ENCODE measurements at regions not wholly inside any gene's neighbourhood (a gene's known extent, or its start where the extent isn't known, plus 50 kb on each side); places are given as distances from the start of the nearest gene placed in this dataset.
"Not testable (repeated sequence)": the region's sequence is repeated elsewhere in the genome, so short reads cannot be mapped to it uniquely, and the experiment has no call there.

- not testable (repeated sequence) for H3K4me2 ChIP-seq (ENCODE audit: low read length); H3K9ac ChIP-seq (ENCODE audit: low read depth, low read length); H3K4me3 ChIP-seq (ENCODE audit: low read length); H3K9me3 ChIP-seq (replicated peaks; ENCODE audit: low read length); H3K4me1 ChIP-seq (ENCODE audit: control insufficient read depth, insufficient read depth, low read length); H3K36me3 ChIP-seq (ENCODE audit: insufficient read depth, low read length)
- H3K27me3 ChIP-seq (ENCODE audit: control insufficient read depth, insufficient read depth, low read length), result peaks cover 42% of the 10 kb centered on the region
Observed at GRCh38 chr11:45739071-45739470, 65.9 kb upstream of the SLC35C1 start.

DNA sequence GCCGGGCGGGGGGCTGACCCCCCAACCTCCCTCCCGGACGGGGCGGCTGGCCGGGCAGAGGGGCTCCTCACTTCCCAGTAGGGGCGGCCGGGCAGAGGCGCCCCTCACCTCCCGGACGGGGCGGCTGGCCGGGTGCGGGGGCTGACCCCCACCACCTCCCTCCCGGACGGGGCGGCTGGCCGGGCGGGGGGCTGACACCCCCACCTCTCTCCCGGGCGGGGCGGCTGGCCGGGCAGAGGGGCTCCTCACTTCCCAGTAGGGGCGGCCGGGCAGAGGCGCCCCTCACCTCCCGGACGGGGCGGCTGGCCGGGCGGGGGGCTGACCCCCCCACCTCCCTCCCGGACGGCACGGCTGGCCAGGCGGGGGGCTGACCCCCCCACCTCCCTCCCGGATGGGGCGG, 66.8 kb upstream of the SLC35C1 start:
- H3K36me3 ChIP-seq (ENCODE audit: insufficient read depth, low read length); H3K9ac ChIP-seq (ENCODE audit: low read depth, low read length); H3K4me1 ChIP-seq (ENCODE audit: control insufficient read depth, insufficient read depth, low read length); H3K4me3 ChIP-seq (ENCODE audit: low read length); H3K9me3 ChIP-seq (replicated peaks; ENCODE audit: low read length); H3K4me2 ChIP-seq (ENCODE audit: low read length): not testable (repeated sequence)
- H3K27me3 ChIP-seq (ENCODE audit: control insufficient read depth, insufficient read depth, low read length), result peaks cover 42% of the 10 kb centered on the region

GRCh38 chr11:45737056-45737455, 67.9 kb upstream of the SLC35C1 start:
- Histone ChIP-seq H3K4me2 (ENCODE audit: low read length) (no peak overlapping the region), H3K9me3 (replicated peaks; ENCODE audit: low read length) (no peaks in the 10 kb centered on the region), H3K9ac (ENCODE audit: low read depth, low read length) (no peak overlapping the region), H3K4me1 (ENCODE audit: control insufficient read depth, insufficient read depth, low read length) (no peaks in the 10 kb centered on the region), H3K4me3 (ENCODE audit: low read length) (no peak overlapping the region), H3K36me3 (ENCODE audit: insufficient read depth, low read length) (no peaks in the 10 kb centered on the region), H3K27me3 (ENCODE audit: control insufficient read depth, insufficient read depth, low read length) (peaks cover 35% of the 10 kb centered on the region)

DNA sequence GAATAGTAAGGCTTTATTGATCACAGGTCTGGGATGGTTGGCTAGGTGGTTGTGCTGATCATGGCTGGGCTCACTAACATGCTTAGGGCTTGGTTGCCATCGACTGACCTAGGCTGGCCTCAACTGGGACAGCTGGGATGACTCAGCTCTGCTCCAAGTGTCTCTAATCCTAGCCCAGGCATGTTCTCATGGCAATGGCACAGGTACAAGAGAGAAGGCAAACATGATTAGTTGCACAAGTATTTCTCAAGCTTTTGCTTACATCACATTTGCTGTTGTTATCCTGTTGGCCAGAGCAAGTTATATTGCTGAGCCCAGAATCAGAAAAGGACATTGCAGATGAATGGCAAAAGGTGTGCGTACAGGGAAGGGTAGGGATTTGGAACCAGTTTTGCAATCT, 68.5 kb upstream of the SLC35C1 start:
- H3K4me3 ChIP-seq (ENCODE audit: low read length), result no peak overlapping the region
- H3K4me1 ChIP-seq (ENCODE audit: control insufficient read depth, insufficient read depth, low read length), result no peaks in the 10 kb centered on the region
- peaks cover 31% of the 10 kb centered on the region for H3K27me3 ChIP-seq (ENCODE audit: control insufficient read depth, insufficient read depth, low read length)
- H3K4me2 ChIP-seq (ENCODE audit: low read length), result no peak overlapping the region
- H3K9ac ChIP-seq (ENCODE audit: low read depth, low read length), result no peak overlapping the region
- no peaks in the 10 kb centered on the region for H3K9me3 ChIP-seq (replicated peaks; ENCODE audit: low read length)
- H3K36me3 ChIP-seq (ENCODE audit: insufficient read depth, low read length), result no peaks in the 10 kb centered on the region

GRCh38 chr11:45733176-45733575, 67.8 kb upstream of the CHST1 start:
- Histone ChIP-seq H3K4me2 (ENCODE audit: low read length) (no peak overlapping the region), H3K27me3 (ENCODE audit: control insufficient read depth, insufficient read depth, low read length) (peaks cover 18% of the 10 kb centered on the region), H3K4me1 (ENCODE audit: control insufficient read depth, insufficient read depth, low read length) (no peaks in the 10 kb centered on the region), H3K9me3 (replicated peaks; ENCODE audit: low read length) (no peaks in the 10 kb centered on the region), H3K4me3 (ENCODE audit: low read length) (no peak overlapping the region), H3K36me3 (ENCODE audit: insufficient read depth, low read length) (no peaks in the 10 kb centered on the region), H3K9ac (ENCODE audit: low read depth, low read length) (no peak overlapping the region)

DNA sequence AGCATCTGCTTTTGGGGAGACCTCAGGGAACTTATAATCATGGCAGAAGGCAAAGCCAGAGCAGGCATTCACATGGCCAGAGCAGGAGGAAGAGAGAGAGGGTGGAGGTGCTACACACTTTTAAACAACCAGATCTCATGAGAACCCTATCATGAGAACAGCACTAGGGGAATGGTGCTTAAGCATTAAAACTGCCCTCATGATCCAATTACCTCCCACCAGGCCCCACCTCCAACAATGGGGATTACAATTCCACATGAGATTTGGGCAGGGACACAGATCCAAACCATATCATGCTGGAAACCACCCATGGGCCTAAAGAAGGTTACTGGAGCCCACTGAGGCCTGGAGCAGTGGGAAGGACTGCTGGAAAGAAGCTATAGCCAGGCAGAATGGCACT, 66.9 kb upstream of the CHST1 start:
- Histone ChIP-seq H3K9me3 (replicated peaks; ENCODE audit: low read length) (no peaks in the 10 kb centered on the region), H3K4me3 (ENCODE audit: low read length) (no peak overlapping the region), H3K36me3 (ENCODE audit: insufficient read depth, low read length) (no peaks in the 10 kb centered on the region), H3K9ac (ENCODE audit: low read depth, low read length) (no peak overlapping the region), H3K27me3 (ENCODE audit: control insufficient read depth, insufficient read depth, low read length) (peaks cover 24% of the 10 kb centered on the region), H3K4me1 (ENCODE audit: control insufficient read depth, insufficient read depth, low read length) (no peaks in the 10 kb centered on the region), H3K4me2 (ENCODE audit: low read length) (no peak overlapping the region)

DNA sequence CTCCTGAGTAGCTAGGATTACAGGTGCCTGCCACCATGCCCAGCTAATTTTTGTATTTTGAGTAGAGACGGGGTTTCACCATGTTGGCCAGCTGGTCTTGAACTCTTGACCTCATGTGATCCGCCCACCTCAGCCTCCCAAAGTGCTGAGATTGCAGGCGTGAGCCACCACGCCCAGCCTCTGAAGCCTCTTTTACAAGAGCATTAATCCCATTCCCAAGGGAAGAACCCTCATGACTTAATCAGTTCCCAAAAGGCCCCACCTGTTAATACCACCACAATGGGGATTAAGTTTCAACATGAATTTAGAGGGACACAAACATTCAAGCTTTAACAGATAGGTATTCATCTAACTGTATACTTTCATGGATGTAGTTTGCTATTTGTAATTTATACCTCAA, 65.7 kb upstream of the CHST1 start:
- H3K9ac ChIP-seq (ENCODE audit: low read depth, low read length); H3K4me2 ChIP-seq (ENCODE audit: low read length); H3K4me3 ChIP-seq (ENCODE audit: low read length); H3K36me3 ChIP-seq (ENCODE audit: insufficient read depth, low read length); H3K9me3 ChIP-seq (replicated peaks; ENCODE audit: low read length); H3K4me1 ChIP-seq (ENCODE audit: control insufficient read depth, insufficient read depth, low read length): not testable (repeated sequence)
- peaks cover 25% of the 10 kb centered on the region for H3K27me3 ChIP-seq (ENCODE audit: control insufficient read depth, insufficient read depth, low read length)

DNA sequence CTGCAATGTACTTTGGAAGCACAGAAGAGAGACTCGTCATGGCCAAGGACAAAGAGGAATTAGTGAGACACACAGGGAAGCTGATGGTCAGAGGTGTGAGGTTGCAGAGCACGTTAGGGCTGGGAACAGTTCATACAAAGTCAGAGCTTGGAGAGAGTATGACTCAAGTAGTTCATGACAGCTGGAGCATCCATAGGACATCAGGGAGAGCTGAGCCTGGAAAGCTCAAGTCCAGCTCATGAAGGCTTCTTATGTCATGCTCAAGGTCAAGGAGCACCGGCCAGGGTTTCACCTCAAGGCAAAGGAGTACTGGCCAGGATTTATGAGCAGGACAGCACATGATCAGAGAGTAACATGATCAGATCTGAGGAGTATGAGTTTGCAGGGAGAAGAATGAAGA, 64.6 kb upstream of the CHST1 start:
- no peaks in the 10 kb centered on the region for H3K9me3 ChIP-seq (replicated peaks; ENCODE audit: low read length)
- no peaks in the 10 kb centered on the region for H3K36me3 ChIP-seq (ENCODE audit: insufficient read depth, low read length)
- no peaks in the 10 kb centered on the region for H3K4me1 ChIP-seq (ENCODE audit: control insufficient read depth, insufficient read depth, low read length)
- no peak overlapping the region for H3K4me2 ChIP-seq (ENCODE audit: low read length)
- no peak overlapping the region for H3K4me3 ChIP-seq (ENCODE audit: low read length)
- no peak overlapping the region for H3K9ac ChIP-seq (ENCODE audit: low read depth, low read length)
- peaks cover 33% of the 10 kb centered on the region for H3K27me3 ChIP-seq (ENCODE audit: control insufficient read depth, insufficient read depth, low read length)

DNA sequence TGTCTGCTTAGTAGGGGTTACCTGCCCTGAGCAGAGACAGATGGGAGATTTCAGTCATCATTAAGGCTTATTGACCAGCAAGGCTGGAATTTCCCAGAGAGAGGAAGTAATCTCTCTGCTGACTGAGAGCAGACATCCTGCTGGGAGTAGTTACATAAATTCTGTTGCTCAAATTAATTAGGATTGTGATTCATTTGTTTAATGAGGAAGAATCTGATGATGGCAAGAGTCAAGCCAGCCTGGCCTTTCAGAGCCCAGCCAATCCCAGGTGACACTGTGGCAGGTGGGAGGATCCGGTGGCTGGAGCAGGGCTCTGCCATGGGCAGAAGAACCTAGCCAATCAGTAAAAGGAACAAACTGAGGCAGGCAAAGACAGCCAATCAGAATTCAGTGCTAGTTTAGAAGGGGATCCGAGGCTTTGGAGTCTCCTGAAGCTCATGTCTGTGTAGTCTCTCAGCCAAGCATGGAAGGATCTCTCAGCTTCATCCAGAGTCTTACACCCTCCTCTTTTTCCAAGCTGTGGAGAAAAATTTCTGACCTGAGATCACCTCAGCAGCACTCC, 61.2 kb upstream of the CHST1 start:
- Histone ChIP-seq H3K36me3 (ENCODE audit: insufficient read depth, low read length) (no peaks in the 10 kb centered on the region), H3K9ac (ENCODE audit: low read depth, low read length) (no peak overlapping the region), H3K27me3 (ENCODE audit: control insufficient read depth, insufficient read depth, low read length) (peaks cover 42% of the 10 kb centered on the region), H3K9me3 (replicated peaks; ENCODE audit: low read length) (no peaks in the 10 kb centered on the region), H3K4me3 (ENCODE audit: low read length) (no peak overlapping the region), H3K4me2 (ENCODE audit: low read length) (no peak overlapping the region), H3K4me1 (ENCODE audit: control insufficient read depth, insufficient read depth, low read length) (no peaks in the 10 kb centered on the region)

DNA sequence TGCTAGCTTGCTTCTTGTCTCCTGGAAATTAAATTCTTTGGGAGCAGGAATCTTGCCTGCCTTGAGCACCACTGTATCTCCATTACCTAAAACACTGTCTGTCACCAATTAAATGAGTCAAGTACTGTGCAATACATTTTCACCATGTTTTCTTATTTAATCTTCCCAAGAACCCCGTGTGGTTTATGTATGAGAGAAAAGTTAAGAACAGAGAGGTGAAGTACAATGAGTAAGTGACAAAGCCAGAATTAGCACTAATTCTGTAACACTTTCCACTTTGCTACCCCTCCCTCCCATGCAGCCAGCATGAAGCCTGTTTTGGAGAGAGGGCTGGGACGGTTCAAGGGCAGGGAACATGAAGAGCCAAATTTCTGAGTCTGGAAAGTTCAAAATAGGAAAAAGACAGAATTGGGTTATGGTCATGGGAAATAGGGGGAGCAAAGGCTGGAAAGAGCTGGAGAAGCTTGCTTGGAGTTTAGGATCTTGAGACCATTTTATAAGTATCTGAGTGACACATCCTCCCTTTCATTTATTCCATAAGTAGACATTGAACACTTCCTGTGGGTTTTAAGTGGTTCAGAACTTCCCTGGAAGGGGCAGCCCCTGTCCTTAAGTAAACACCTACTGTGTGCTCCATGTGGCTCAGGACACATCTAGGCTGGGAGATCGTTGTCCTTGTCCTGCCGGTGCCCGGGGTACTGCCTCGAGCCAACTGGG, 60.5 kb upstream of the CHST1 start:
- Histone ChIP-seq H3K4me1 (ENCODE audit: control insufficient read depth, insufficient read depth, low read length) (no peaks in the 10 kb centered on the region), H3K4me3 (ENCODE audit: low read length) (no peak overlapping the region), H3K4me2 (ENCODE audit: low read length) (no peak overlapping the region), H3K9me3 (replicated peaks; ENCODE audit: low read length) (no peaks in the 10 kb centered on the region), H3K9ac (ENCODE audit: low read depth, low read length) (no peak overlapping the region), H3K36me3 (ENCODE audit: insufficient read depth, low read length) (no peaks in the 10 kb centered on the region), H3K27me3 (ENCODE audit: control insufficient read depth, insufficient read depth, low read length) (peaks cover 48% of the 10 kb centered on the region)

DNA sequence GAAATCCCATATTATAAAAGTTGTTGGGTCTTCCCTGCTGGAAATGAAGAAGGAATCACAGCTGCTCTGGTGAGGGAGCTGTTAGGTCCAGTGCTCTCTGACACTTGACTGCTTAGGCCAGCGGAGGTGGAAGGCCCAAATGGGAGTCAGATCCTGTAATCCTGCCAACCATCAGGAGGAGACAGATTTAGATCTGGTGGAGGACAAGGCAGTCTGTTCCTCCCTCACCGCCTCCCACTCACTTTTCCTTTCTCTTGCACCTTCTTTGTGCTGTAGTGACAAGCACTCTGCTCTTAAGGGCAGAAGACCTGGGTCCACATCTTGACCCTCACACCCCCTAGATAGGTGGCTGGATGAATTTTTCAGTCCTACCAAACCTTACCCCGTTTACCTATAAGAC, 59.7 kb upstream of the CHST1 start:
- Histone ChIP-seq H3K9ac (ENCODE audit: low read depth, low read length) (no peak overlapping the region), H3K9me3 (replicated peaks; ENCODE audit: low read length) (no peaks in the 10 kb centered on the region), H3K4me3 (ENCODE audit: low read length) (no peak overlapping the region), H3K36me3 (ENCODE audit: insufficient read depth, low read length) (no peaks in the 10 kb centered on the region), H3K27me3 (ENCODE audit: control insufficient read depth, insufficient read depth, low read length) (peaks cover 55% of the 10 kb centered on the region), H3K4me1 (ENCODE audit: control insufficient read depth, insufficient read depth, low read length) (no peaks in the 10 kb centered on the region), H3K4me2 (ENCODE audit: low read length) (no peak overlapping the region)

DNA sequence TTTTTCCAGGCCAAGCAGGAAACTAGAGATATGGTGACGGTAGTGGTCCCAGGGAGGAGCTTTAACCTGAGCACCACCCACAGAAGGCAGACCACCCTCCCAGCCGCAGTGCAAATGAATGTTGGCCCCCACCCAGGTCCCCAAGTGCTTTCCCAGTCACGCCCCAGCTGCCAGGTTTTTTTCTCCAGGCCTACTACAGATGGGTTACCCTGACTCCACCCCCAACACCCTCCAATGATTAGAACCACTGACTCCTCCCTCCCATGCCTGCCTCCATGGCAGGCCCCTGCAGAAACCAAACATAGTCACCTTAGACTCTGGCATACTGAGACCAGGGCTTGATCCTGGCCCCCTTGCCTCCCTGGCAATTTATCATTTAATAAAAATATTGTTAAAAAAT, 58.7 kb upstream of the CHST1 start:
- Histone ChIP-seq H3K4me1 (ENCODE audit: control insufficient read depth, insufficient read depth, low read length) (no peaks in the 10 kb centered on the region), H3K36me3 (ENCODE audit: insufficient read depth, low read length) (no peaks in the 10 kb centered on the region), H3K27me3 (ENCODE audit: control insufficient read depth, insufficient read depth, low read length) (peaks cover 58% of the 10 kb centered on the region), H3K9ac (ENCODE audit: low read depth, low read length) (no peak overlapping the region), H3K4me2 (ENCODE audit: low read length) (no peak overlapping the region), H3K9me3 (replicated peaks; ENCODE audit: low read length) (no peaks in the 10 kb centered on the region), H3K4me3 (ENCODE audit: low read length) (no peak overlapping the region)
